GM19397 (cell line): ENCODE measurements at regions not wholly inside any gene's neighbourhood (a gene's known extent, or its start where the extent isn't known, plus 50 kb on each side); places are given as distances from the start of the nearest gene placed in this dataset.

Source experiments
- ATAC-seq: cut with Tn5 transposase; IDR thresholded peaks from one replicate; pipeline ENCODE4 v1.9.1; 2021; ENCODE audit warnings: mild to moderate bottlenecking, moderate library complexity; ENCODE audit not compliant: unreplicated experiment

DNA sequence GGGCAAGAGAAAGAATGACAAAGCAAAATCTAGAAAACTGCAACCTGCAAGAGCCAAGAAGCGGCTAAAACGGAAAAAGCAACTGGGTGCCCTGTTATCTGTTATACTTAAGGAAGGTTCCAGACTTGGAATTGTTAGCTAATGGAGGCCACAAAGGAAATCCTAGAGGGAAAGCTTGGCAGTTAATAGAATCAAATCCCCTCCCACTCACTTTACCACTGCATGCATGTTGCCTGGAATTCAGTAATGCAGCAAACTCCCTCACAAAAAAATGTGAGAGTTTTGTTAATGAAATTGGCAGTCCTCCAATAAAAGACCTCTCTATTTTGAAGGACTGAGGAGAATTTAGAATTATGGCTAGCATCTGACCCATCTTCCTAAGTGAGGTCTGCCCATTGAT lies 164.2 kb upstream of the SOX5 start:
- no peak for ATAC-seq

DNA sequence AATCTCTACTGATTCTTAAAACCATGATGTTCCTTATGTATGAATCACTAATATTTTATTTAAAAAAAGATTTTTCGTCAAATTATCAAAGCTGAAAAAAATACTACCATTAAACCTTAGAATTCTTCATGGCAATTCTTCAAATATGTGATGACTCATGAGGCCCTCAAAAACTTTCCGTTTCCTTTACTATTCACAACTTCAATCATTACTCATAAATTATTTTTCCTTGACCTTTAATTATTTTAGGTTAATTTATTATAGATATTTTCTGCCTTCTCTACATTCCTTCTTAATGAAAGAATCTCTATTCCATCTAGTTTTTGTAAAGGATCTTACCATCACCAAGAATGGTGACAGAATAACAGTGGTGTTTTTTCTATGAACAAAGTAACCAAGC lies 162.1 kb upstream of the SOX5 start:
- ATAC-seq: no peak

DNA sequence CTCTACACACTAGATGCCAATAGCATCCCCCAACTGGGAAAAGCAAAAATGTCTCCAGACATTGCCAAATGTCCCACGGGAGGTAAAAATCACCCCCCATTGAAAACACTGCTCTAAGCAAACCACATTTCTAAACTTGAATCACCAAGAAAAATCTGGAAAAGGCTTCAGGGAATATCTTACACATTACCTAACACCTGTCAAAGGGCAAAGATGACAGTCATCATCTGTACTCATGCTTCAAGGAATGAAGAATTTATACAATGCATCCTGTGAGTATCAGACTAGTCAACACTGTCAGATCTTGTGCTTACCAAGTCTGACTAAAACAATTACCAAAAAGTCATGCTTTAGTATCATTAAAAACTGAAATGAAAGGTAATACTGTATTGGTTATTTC lies 161.6 kb upstream of the SOX5 start:
- ATAC-seq: no peak

DNA sequence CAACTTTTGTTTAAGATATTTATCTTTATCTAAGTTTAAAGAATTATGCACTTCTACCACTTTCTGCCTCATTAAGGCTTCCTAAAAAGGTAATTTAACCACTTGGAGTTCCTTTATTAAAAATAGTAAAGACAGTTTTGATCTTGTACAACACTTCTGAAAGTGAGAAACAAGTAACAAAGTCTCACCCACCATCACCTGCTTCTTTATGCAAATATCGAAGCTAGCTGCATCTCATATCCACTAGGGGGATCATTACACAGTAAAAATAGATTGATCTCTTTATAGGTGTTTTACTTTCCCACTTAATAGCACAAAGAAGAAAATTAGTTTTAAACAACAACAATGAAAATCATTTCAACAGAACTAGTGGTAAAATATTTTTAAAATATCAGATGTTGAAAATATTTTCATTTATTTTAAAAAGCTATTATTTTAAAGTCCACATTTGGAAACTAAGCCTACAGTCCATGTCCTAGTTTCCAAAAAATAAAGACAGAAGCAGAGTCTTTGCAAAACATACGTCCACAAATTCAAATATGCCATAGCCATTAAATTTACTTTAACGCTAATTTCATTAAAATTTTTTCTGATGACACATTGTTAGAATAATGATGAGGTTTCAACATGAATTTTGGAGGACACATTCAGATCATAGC lies 160.0 kb upstream of the SOX5 start:
- peak; percentile 89 for ATAC-seq

DNA sequence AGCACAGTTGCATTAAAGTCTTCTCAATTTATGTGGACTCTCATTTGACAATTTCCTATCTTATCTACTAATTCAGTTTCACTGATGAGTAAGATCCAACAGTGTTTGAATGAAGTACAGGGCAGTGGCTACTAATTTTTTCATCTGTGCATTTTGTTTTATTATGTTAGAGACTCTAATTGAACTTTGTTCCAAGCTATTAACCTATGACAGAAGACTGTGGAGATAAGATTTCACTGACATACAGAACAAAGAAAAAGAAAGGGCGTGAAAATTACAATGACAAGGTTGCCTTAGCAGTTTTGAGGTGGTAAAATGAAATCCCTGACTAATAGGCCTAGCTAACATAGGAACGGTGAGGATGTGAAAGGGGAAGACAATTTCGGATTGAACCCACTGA lies 153.2 kb upstream of the SOX5 start:
- ATAC-seq: no peak

DNA sequence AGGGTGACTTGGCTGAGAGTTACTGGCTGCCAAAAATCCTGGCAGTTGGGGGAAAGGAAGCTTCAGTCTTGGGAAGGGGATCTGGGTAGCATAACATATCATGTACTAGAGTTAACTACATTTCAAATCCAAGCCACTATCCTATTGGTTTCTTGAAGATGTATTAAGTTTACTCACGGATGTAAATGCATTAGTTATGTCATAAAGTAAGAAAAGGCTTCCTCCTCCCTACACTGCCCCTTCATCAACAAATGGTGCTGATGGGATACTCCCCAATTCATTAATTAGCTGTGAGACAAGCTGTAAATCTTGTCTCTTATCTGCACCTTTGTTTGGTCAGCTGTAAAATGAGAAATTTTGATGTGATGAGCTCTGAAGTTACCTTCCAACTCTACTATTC lies 150.1 kb upstream of the SOX5 start:
- no peak for ATAC-seq

DNA sequence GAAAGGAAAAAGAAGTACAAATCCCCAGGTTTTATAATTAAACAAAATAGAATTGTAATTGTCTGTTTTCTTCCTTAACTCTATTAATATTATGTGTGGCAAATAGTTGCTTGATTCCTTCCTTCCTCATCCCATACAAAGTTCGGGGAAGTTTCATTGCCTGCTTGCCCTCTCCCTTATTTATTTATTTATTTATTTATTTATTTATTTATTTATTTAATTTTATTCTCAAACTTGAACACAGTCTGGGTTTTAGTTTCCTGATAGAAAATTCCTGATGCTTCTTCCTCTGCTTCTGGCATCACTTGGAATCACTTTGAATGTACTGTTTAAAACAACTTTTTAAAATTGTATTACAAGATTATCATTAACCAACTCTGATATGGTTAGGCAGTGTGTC lies 145.8 kb upstream of the SOX5 start:
- ATAC-seq: no peak

DNA sequence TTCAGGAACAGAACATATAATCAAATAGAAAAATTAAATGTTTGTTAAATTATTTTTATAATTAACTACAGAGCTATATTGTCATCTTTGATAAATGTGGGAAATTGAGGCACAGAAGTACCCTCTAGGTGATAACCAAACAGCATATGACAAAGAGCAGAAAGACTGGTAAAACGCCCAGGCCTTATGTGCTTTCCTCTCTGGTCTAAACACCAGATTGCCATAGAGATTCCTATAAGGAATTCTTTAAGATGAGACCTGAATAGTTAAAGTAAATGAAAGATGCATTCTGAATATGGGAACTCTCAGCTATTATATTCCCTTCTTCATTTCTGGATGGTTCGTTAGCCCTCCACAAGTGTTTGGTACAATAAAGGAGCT lies 140.0 kb upstream of the SOX5 start:
- no peak for ATAC-seq

DNA sequence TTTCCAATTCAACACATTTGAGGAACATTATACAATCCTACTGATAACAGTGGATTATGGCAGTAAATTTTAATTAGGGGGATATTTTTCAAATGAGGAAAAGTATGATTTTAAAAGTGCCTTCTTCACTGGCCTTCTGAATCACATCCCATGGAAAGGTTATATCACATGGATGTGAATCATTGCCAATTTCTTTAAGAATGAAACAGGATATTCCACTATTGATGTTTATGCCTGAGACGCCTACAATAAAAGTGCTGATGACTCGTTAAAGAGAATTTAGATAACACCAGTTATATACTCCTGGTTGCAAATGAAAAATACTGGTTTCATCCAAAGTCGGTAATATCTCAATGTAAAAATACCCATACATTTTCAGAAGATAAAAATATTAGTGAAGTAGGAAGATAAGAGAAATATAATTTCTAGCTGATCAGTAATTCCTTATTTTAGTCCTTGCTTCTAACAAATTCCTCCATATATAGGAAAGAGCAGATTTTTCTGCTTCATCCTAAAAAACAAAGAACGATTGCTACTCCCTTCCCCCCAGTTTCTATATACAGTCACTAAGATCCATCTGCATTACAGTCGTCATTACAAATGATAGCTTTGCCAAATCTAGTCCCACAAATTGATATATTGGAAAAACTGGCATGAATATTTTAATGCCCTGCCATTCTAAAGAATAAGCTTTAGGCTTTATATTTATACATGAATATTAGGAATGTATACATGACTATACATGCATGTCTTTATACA lies 139.5 kb upstream of the SOX5 start:
- ATAC-seq: no peak

DNA sequence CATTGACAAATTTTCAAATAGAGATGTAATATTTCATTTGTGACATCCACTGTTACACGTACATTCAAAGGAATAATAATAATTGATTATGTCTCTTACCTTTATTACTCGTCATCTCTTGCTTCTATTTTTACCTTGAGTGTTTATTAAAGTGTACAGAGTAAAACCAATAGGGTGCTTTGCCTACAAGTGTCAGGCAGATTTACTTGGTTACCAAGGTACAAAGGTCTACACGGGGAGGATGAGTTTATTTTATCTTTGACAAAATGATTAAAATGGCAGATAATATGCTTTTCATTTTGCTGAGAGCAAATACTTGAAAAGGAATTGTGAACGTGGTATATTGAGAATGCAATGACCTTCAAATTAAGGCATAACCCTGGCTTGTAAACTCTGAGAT lies 137.8 kb upstream of the SOX5 start:
- ATAC-seq: no peak

DNA sequence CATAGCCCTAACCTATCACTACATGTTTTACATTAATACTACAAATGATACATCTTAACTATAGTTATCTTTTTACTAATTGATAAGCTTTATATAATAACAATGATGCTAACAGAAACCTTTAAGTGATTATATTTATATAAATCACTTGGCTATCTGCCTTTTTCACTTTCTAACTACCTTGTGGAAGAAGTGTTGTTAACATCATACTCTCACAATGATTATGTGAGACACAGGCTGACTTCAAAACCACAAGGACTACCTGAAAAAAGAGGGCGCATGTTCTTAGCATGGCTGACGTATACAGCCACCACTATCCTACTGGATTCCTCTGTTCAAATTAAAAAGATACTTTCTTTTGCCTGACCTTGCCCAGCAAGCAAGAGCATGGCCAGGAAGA lies 135.3 kb upstream of the SOX5 start:
- ATAC-seq: no peak

DNA sequence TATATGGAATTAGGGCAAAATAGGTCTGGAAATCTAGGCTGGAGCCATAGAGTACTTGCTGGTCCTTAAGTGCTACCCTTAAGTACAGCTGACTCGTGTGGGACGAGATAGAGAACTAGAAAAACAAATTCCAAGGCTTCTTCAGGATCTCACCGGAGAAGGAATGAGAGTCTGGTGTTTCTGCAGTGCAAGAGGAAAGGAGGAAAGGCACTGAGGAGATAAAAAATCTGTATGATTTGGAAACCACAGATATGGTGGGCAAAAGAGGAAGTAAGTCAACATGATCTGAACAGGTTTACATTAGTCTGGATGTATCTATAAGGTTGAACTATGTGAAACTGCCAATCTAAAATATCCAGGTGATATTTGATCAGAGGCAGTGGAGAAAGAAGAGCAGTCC lies 134.4 kb upstream of the SOX5 start:
- no peak for ATAC-seq

DNA sequence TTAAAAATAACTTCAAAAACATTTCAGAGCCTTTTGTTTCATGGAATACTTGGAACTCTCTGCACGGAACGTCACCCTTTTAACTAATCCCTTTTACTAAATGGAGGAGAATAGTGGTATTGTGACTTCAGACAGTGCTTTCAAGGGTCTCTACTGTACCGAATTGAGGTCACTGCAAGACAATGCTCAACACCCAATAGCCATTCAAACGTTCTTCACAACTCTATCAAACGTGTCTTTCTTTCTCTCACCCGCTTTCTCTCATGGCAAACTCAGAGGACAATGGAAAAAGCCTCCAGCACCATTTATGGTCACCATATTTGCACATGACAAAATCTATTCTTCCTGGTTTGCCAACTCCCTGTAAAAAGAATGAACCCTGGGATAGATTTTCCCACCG lies 132.1 kb upstream of the SOX5 start:
- ATAC-seq: no peak

DNA sequence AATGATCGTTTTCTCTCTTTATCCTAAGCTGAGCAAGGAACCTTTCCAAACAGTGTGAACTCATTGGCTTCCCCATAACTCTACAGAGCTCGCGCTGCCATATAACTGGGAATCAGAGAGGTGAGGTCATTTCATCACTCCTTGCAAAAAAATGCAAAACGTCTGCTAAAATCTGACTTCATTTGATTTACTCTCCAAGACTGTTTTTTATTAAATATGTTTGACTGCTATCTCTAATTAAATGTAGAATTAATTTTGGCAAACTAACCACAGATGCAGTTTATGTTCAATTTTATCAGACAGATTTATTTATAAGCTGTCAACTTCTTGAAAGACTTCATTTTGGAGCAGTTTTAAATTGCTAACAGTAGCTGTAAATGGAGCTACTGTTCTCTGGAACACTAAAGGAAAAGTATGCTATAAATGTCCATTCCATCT lies 131.6 kb upstream of the SOX5 start:
- ATAC-seq: no peak

DNA sequence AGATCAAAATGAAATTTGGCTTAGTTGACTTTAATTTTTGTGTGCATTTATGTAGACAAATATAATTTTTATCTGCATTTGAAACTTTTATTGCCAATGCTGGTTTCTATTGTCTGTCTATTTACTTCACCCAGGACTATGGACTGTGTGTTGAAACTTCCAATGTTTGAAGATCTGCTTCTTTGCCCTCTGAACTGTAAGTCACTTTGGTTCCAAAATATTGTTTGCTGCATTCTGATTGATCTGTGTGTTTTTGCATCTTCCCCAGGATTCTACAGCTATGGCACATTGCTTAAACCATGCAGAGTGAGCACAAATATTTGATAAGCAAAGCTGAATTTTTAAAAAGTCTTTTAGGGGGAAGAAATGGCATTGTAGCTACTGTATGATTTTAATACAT lies 131.0 kb upstream of the SOX5 start:
- no peak for ATAC-seq

DNA sequence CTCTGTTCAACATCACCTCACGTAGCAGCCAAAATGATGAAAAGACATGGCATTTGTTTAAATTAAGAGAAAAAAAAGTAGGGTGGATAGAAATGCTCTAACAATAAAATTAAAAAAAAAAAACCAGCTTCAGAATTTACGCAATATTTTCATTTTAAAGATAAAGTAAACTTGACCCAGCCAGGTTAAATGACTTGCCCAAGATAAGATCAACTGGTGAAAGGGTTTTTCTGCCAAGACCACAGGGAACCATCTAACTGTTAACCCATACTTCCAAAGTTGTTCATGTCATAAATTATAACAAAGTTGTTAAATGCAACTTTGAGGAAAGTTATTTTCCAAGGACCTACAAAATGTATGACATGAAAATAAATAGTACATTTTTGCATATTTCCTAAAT lies 129.6 kb upstream of the SOX5 start:
- no peak for ATAC-seq

DNA sequence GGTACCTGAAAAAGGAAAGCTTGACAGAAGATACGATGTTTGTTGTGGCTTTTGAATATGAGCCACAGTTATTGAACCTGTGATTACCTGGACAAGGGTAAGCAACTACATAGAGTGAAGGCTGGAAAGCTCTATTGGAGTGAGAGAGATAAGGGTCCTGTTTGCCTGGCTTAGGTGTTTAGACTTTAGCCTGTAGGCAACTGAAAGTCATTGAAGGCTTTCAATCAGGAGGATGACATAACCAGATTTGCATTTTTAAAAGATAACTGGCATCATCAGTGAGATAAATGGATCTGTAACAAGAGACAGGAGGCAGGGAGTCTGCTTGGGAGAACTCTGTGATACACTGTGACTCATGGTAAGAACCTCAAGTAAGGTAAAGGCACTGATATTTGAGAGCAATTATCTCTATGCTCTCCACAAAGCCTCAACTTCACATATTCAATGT lies 128.9 kb upstream of the SOX5 start:
- no peak for ATAC-seq

DNA sequence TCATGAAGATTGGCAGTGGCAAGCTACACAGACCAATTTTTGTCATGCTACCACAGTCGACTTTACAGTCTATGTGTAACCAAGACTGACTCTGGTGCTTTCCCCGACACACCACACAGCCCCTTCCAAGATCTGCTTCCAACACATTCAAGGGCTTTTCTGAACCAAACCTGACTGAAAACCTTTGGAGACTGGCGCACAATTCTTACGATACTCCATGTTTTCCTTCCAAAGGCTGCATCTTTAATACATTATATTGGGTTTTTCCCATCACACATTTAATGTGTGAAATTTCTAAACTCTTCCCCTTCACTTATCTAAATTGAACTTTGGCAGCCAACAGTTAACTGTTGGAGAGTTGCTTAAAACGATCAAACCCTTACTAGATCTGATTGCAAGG lies 127.7 kb upstream of the SOX5 start:
- no peak for ATAC-seq

DNA sequence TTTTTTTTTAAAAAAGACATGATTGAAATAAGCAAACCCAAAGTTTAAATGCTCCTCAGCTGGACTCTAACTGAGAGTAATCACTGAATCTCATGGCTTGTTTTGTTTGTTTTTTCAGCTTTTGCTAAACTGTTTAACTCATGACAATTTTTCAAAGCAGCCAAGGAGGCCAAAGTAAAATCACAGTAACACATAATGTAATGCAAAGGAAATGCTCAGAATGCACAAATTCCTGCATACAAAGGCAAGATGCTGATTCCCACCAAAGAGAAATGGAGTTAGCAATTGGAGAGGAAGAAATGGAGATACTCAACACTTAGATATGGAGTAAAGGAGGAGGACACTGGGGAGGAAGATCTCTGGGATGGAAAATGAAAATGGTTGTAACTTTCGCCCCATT lies 126.2 kb upstream of the SOX5 start:
- no peak for ATAC-seq

DNA sequence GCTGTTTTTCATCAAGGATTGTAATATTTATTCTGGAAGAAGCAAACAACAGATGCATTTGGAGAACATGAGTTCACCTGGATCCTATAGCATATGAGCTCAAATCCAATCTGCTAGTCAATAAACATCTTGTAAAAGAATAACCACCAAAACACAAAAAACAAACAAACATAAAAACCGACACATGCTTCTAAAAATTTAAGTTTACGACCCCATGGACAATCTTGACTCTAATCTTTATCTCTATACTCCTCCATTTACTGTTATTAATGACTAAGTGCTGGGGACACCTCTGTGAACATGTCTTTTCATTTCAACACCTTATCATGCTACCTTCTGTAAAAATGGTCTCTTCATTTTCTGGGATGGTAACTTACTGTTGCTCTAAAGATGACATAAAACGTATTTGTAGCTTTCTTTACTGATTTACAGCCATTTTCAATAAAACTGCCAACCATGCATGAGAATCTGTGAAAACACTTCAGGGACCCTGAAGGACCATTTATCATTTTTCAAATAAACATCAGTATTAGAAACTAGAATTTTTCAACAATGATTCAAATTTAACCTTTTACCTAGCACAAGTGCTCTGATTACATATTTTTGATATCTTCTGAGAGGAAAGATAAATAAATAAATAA lies 123.8 kb upstream of the SOX5 start:
- ATAC-seq: no peak

DNA sequence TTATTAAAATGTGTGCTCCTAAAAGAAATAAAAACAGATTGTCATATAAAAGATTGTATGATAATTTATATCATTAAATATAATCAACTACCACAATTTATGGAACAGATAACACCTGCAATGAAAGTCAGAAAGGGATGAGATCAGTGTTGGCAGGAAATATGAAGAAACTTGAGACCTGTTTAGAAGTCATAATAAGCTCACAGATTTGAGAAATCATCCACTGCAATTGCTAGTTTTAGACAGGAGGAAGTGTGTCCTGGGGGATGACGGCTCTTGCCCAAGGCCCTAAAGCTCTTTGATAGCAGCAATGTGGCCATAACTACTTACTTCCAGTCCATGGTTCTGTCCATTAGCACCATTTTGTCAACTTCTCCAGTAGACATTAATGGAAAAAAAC lies 122.8 kb upstream of the SOX5 start:
- ATAC-seq: no peak

DNA sequence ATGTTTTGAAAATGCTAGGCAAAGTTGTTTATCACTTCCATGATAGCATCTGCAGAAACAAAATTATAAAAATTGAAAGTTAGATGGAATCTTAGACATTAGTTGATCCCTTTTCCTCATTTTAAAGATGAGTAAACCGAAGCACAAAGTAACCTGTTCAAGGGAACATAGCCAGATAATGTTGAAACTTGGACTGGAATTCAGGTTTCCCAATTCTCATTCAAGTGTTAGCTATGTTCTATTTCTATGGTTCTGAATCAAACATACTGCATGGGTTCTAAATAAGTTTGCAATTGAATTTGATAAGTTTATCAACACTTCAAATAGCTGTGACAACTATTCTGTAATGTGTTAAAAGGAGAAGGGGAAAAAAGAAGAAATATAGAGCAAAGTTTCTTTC lies 122.4 kb upstream of the SOX5 start:
- ATAC-seq: no peak
